ENCODE measurements at regions not wholly inside any gene's neighbourhood (a gene's known extent, or its start where the extent isn't known, plus 50 kb on each side); places are given as distances from the start of the nearest gene placed in this dataset.

- H3K27ac ChIP-seq (ENCODE audit: low read length) = no peak overlapping the region
These were observed 185.0 kb downstream of the TANC2 start for GRCh38 chr17:63150994-63151464.

GRCh38 chr17:63151941-63152523 is 186.0 kb downstream of the TANC2 start:
- Histone ChIP-seq H3K9me3 (ENCODE audit: control insufficient read depth in 2 of 2, low read length in 2 of 2) (no peaks in the 10 kb centered on the region), H3K27ac (ENCODE audit: low read length) (no peak overlapping the region), H3K9ac (ENCODE audit: low read length in 2 of 2) (no peak overlapping the region), H3K4me3 (ENCODE audit: low read length in 2 of 2) (no peak overlapping the region), H3K36me3 (ENCODE audit: control insufficient read depth in 2 of 2, insufficient read depth in 2 of 2, low read length in 2 of 2) (no peaks in the 10 kb centered on the region), H3K4me1 (ENCODE audit: control insufficient read depth, insufficient read depth, low read length) (no peaks in the 10 kb centered on the region), H3K27me3 (ENCODE audit: control insufficient read depth in 1 of 2, insufficient read depth in 2 of 2, low read length in 2 of 2) (no peaks in the 10 kb centered on the region)

More at GRCh38 chr17:63150994-63151464, 185.0 kb downstream of the TANC2 start:
- Histone ChIP-seq H3K4me3 (ENCODE audit: low read length in 2 of 2) (peak overlapping the region; percentile 12 to 17), H3K36me3 (ENCODE audit: control insufficient read depth in 2 of 2, insufficient read depth in 2 of 2, low read length in 2 of 2) (no peaks in the 10 kb centered on the region), H3K27me3 (ENCODE audit: control insufficient read depth in 1 of 2, insufficient read depth in 2 of 2, low read length in 2 of 2) (no peaks in the 10 kb centered on the region), H3K9ac (ENCODE audit: low read length in 2 of 2) (no peak overlapping the region), H3K4me1 (ENCODE audit: control insufficient read depth, insufficient read depth, low read length) (no peaks in the 10 kb centered on the region), H3K9me3 (ENCODE audit: control insufficient read depth in 2 of 2, low read length in 2 of 2) (no peaks in the 10 kb centered on the region)

- H3K4me1 ChIP-seq (ENCODE audit: control insufficient read depth, insufficient read depth, low read length) = no peaks in the 10 kb centered on the region
- no peak overlapping the region for H3K4me3 ChIP-seq (ENCODE audit: low read length in 2 of 2)
- H3K36me3 ChIP-seq (ENCODE audit: control insufficient read depth in 2 of 2, insufficient read depth in 2 of 2, low read length in 2 of 2) = no peaks in the 10 kb centered on the region
- no peaks in the 10 kb centered on the region for H3K27me3 ChIP-seq (ENCODE audit: control insufficient read depth in 1 of 2, insufficient read depth in 2 of 2, low read length in 2 of 2)
- H3K9ac ChIP-seq (ENCODE audit: low read length in 2 of 2) = no peak overlapping the region
- H3K9me3 ChIP-seq (ENCODE audit: control insufficient read depth in 2 of 2, low read length in 2 of 2) = no peaks in the 10 kb centered on the region
- H3K27ac ChIP-seq (ENCODE audit: low read length) = no peak overlapping the region
These were observed 187.5 kb downstream of the TANC2 start for GRCh38 chr17:63153488-63153887.

GRCh38 chr17:63154586-63155244 is 188.7 kb downstream of the TANC2 start:
- H3K9ac ChIP-seq (ENCODE audit: low read length in 2 of 2) = no peak overlapping the region
- H3K4me1 ChIP-seq (ENCODE audit: control insufficient read depth, insufficient read depth, low read length) = no peaks in the 10 kb centered on the region
- H3K9me3 ChIP-seq (ENCODE audit: control insufficient read depth in 2 of 2, low read length in 2 of 2) = no peaks in the 10 kb centered on the region
- H3K4me3 ChIP-seq (ENCODE audit: low read length in 2 of 2) = no peak overlapping the region
- no peaks in the 10 kb centered on the region for H3K36me3 ChIP-seq (ENCODE audit: control insufficient read depth in 2 of 2, insufficient read depth in 2 of 2, low read length in 2 of 2)
- H3K27me3 ChIP-seq (ENCODE audit: control insufficient read depth in 1 of 2, insufficient read depth in 2 of 2, low read length in 2 of 2) = no peaks in the 10 kb centered on the region
- H3K27ac ChIP-seq (ENCODE audit: low read length) = no peak overlapping the region

- H3K27ac ChIP-seq (ENCODE audit: low read length) = no peak overlapping the region
- H3K4me3 ChIP-seq (ENCODE audit: low read length in 2 of 2) = no peak overlapping the region
- no peaks in the 10 kb centered on the region for H3K36me3 ChIP-seq (ENCODE audit: control insufficient read depth in 2 of 2, insufficient read depth in 2 of 2, low read length in 2 of 2)
- H3K4me1 ChIP-seq (ENCODE audit: control insufficient read depth, insufficient read depth, low read length) = no peaks in the 10 kb centered on the region
- no peaks in the 10 kb centered on the region for H3K27me3 ChIP-seq (ENCODE audit: control insufficient read depth in 1 of 2, insufficient read depth in 2 of 2, low read length in 2 of 2)
- H3K9ac ChIP-seq (ENCODE audit: low read length in 2 of 2) = no peak overlapping the region
- H3K9me3 ChIP-seq (ENCODE audit: control insufficient read depth in 2 of 2, low read length in 2 of 2) = no peaks in the 10 kb centered on the region
These were observed 191.0 kb downstream of the TANC2 start for GRCh38 chr17:63156986-63157385.

- no peaks in the 10 kb centered on the region for H3K4me1 ChIP-seq (ENCODE audit: control insufficient read depth, insufficient read depth, low read length)
- no peaks in the 10 kb centered on the region for H3K27me3 ChIP-seq (ENCODE audit: control insufficient read depth in 1 of 2, insufficient read depth in 2 of 2, low read length in 2 of 2)
- H3K36me3 ChIP-seq (ENCODE audit: control insufficient read depth in 2 of 2, insufficient read depth in 2 of 2, low read length in 2 of 2) = no peaks in the 10 kb centered on the region
- no peak overlapping the region for H3K9ac ChIP-seq (ENCODE audit: low read length in 2 of 2)
- H3K27ac ChIP-seq (ENCODE audit: low read length) = no peak overlapping the region
- no peak overlapping the region for H3K4me3 ChIP-seq (ENCODE audit: low read length in 2 of 2)
- H3K9me3 ChIP-seq (ENCODE audit: control insufficient read depth in 2 of 2, low read length in 2 of 2) = no peaks in the 10 kb centered on the region
These were observed 196.5 kb downstream of the TANC2 start for GRCh38 chr17:63162406-63163157.

- Histone ChIP-seq H3K9ac (ENCODE audit: low read length in 2 of 2) (no peak overlapping the region), H3K9me3 (ENCODE audit: control insufficient read depth in 2 of 2, low read length in 2 of 2) (no peaks in the 10 kb centered on the region), H3K27ac (ENCODE audit: low read length) (no peak overlapping the region), H3K4me1 (ENCODE audit: control insufficient read depth, insufficient read depth, low read length) (no peaks in the 10 kb centered on the region), H3K4me3 (ENCODE audit: low read length in 2 of 2) (no peak overlapping the region), H3K27me3 (ENCODE audit: control insufficient read depth in 1 of 2, insufficient read depth in 2 of 2, low read length in 2 of 2) (no peaks in the 10 kb centered on the region), H3K36me3 (ENCODE audit: control insufficient read depth in 2 of 2, insufficient read depth in 2 of 2, low read length in 2 of 2) (no peaks in the 10 kb centered on the region)
These were observed 197.1 kb downstream of the TANC2 start for GRCh38 chr17:63163158-63163520.

GRCh38 chr17:63165400-63165799 is 199.4 kb downstream of the TANC2 start:
- Histone ChIP-seq H3K9me3 (ENCODE audit: control insufficient read depth in 2 of 2, low read length in 2 of 2) (no peaks in the 10 kb centered on the region), H3K4me3 (ENCODE audit: low read length in 2 of 2) (no peak overlapping the region), H3K36me3 (ENCODE audit: control insufficient read depth in 2 of 2, insufficient read depth in 2 of 2, low read length in 2 of 2) (no peaks in the 10 kb centered on the region), H3K27me3 (ENCODE audit: control insufficient read depth in 1 of 2, insufficient read depth in 2 of 2, low read length in 2 of 2) (no peaks in the 10 kb centered on the region), H3K9ac (ENCODE audit: low read length in 2 of 2) (no peak overlapping the region), H3K4me1 (ENCODE audit: control insufficient read depth, insufficient read depth, low read length) (no peaks in the 10 kb centered on the region), H3K27ac (ENCODE audit: low read length) (no peak overlapping the region)

- Histone ChIP-seq H3K9ac (ENCODE audit: low read length in 2 of 2) (no peak overlapping the region), H3K4me1 (ENCODE audit: control insufficient read depth, insufficient read depth, low read length) (no peaks in the 10 kb centered on the region)
These were observed 204.8 kb downstream of the TANC2 start for GRCh38 chr17:63170795-63171194.

GRCh38 chr17:63171428-63172393 is 205.7 kb downstream of the TANC2 start:
- no peaks in the 10 kb centered on the region for H3K27me3 ChIP-seq (ENCODE audit: control insufficient read depth in 1 of 2, insufficient read depth in 2 of 2, low read length in 2 of 2)
- no peak overlapping the region for H3K4me3 ChIP-seq (ENCODE audit: low read length in 2 of 2)
- no peak overlapping the region for H3K27ac ChIP-seq (ENCODE audit: low read length)
- no peaks in the 10 kb centered on the region for H3K9me3 ChIP-seq (ENCODE audit: control insufficient read depth in 2 of 2, low read length in 2 of 2)
- H3K9ac ChIP-seq (ENCODE audit: low read length in 2 of 2) = no peak overlapping the region
- no peaks in the 10 kb centered on the region for H3K36me3 ChIP-seq (ENCODE audit: control insufficient read depth in 2 of 2, insufficient read depth in 2 of 2, low read length in 2 of 2)
- no peaks in the 10 kb centered on the region for H3K4me1 ChIP-seq (ENCODE audit: control insufficient read depth, insufficient read depth, low read length)

More at GRCh38 chr17:63170795-63171194, 204.8 kb downstream of the TANC2 start:
- Histone ChIP-seq H3K27ac (ENCODE audit: low read length) (no peak overlapping the region), H3K4me3 (ENCODE audit: low read length in 2 of 2) (no peak overlapping the region), H3K36me3 (ENCODE audit: control insufficient read depth in 2 of 2, insufficient read depth in 2 of 2, low read length in 2 of 2) (no peaks in the 10 kb centered on the region), H3K27me3 (ENCODE audit: control insufficient read depth in 1 of 2, insufficient read depth in 2 of 2, low read length in 2 of 2) (no peaks in the 10 kb centered on the region), H3K9me3 (ENCODE audit: control insufficient read depth in 2 of 2, low read length in 2 of 2) (no peaks in the 10 kb centered on the region)
